ENCODE measurements at regions not wholly inside any gene's neighbourhood (a gene's known extent, or its start where the extent isn't known, plus 50 kb on each side); places are given as distances from the start of the nearest gene placed in this dataset.

GRCh38 chr2:240287496-240288086, 147.1 kb upstream of the OTOS start:
- no peak for DNase-seq

DNA sequence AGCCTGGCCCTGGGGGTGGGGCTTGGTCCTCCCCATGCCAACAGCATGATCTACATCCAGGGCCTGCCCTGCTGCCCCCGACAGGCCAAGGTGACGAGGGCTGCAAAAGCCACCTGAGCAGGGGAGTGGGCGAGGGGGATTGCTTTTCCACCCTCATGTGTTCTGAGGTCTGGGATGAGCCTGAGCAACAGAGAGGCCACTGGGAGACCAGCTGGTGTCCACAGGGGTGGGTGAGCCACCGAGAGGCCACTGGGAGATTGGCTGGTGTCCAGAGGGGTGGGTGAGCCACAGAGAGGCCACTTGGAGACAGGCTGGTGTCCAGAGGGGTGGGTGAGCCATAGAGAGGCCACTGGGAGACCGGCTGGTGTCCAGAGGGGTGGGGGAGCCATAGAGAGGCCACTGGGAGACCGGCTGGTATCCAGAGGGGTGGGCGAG, 147.4 kb upstream of the GPC1 start:
- no peak for DNase-seq

DNA sequence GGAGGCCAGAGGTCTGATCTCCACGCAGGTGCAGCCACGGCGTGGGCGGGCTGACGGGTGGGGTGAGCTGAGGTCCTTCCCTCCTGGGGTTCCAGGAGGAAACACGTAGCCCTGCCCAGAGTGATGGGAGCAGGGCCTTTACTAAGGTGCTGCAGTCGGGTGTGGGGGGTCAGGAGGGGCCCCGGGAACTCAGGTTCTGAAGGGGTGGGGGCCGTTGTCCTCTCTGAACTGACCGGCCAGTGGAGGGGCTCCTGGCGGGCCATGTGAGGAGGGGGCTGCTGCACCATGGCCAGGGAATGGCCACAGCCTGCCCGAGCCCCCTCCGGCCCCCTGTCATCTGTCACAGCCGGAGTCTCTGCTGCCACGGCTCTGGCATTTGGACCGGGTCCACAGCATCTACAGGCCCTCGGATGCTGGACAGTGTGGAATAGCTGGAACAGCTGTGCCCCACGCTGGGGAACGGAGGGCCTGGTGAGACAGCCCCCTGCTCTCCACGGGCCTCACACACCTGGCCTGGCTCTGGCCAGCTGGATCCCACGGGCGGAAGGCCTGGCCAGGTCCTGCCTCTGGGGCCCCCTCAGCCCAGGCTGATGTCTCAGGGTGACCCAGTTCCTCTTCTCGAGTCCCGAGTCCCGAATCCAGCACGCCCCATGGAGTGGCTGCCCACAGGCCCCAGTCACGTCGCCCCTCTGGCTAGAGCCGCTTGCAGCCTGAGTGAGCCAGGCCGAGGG, 145.6 kb upstream of the GPC1 start:
- DNase-seq: no peak

DNA sequence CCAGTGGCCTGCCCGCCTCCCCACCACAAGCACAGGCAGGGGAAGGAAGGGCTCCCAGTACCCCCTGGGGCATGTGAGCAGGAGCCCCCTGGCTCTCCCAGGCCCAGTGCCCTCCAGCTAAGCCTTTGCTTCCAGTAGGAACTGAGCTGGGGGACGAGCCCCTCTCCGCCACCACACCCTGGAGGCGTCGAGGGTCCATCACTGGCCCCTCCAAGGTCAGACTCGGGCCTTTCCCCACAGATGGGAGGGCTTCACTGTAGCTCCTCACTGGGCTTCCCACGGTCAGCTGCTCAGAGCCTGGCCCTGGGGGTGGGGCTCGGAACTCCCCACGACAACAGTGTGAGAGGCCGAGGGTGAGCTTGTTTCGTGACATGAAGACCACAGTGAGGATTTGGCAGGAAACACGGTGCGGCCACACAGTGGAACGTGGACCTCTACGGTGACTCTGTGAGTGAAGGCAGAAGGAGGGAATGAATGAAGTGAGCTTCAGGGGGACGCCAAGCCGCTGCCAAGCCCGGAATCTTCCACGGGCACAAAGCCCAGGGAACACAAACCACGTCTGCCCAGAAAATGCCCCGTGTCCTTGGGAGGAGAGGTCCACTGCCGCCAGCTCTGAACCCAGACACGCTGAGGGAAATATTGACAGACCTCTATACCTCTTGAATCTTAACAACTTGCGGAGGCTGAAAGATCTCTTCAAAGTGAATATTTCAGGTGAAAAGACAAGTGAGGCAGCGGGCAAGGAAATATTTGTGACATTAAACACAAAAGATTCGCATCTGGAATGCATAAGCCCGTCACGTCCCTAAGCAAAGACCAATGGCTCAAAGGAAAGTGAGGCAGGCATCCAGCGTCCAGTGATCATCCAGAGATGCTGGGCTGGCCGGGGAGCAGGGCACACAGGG, 144.8 kb upstream of the GPC1 start:
- no peak for DNase-seq

DNA sequence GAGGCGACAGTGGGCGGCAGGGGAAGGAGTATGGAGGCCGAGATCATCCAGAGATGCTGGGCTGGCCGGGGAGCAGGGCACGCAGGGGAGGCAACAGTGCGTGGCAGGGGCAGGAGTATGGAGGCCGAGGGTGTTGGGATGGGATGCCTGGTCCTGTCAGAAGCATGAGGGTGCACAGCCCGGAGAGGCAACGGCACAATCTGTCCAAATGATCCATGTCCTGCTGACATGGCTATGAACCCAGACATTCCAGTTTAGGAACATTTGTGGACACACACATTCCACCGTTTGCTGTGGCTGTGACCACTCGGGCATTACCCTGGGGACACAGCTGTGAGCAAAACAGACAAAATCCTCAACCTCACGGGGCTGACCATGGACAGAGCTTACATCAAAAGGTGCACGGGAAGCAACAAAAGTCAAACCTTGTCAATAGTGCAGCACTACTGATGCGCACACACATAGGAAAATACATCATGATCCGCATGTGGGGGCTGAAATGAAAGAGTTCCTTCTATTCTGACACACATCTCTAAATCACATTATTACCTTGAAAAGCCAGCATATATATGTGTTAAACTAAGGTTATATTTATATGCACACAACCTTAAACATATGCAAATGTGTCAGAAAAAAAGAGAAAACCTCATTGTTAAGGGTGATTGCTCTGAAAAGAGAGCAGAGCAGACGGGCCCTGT, 144.0 kb upstream of the GPC1 start:
- no peak for DNase-seq

- DNase-seq: no peak
Observed at GRCh38 chr2:240292035-240292574, 143.4 kb upstream of the GPC1 start.

GRCh38 chr2:240292619-240293525, 142.6 kb upstream of the GPC1 start:
- DNase-seq: no peak

DNA sequence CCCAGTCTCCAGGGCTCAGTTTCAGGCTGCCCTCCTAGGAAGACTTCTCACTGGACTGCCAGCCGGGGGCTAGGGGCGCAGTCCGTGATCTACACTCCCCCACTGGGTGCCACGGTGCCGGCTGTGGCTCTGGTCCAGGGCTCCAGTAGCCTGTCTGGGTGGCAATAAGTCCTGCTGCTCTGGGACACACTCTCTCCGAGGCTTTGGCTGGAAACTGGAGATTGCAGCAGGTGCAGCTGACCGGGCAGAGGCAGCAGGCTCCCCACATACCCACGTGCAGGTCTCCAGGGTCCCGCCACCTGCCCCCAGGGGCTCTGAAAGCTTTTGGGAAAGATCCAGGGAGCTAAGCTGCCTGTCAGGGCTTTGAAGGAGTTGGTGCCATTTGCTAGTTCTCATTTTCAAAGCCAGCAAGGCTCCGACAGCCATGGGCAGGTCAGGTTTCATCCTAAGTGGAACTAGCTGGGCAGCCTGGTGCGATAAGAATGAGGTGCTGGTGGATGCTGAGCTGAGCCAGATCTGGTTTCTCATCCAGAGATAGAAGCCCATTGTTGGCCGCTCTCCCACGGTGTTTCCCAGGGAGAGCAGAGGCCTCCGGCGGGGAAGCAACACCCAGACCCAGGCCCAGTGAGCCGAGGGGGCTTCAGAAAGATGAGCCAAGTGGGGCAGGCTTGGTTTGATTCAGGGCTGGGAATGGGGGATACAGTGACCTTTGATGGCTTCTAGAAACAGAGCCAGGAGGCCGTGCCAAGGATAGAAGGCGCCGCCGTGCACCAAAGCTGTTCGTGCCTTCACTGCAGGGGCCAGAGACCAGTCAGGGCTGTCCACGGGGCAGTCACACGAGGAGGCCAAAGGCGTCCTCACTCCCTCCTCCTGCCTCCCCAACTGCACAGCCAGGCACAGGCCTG, 141.7 kb upstream of the GPC1 start:
- no peak for DNase-seq

DNA sequence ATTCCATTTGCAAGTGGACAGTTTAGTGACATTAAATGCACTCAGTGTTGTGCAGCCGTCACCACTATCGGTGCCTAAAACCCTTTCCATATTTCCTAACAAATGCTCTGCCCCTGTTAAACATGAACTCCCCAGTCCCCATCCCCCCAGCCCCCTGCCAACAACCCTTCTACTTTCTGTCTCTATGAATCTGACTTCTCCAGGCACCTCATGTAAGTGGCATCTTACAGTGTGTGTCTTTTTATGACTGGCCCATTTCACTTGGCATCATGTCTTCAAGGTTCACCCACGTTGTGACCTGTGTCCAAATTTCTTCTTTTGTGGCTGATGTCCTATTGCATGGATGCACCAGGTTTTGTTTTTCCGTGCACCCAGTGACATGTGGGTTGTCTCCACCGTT, 140.9 kb upstream of the GPC1 start:
- no peak for DNase-seq

GRCh38 chr2:240295256-240296103, 140.0 kb upstream of the GPC1 start:
- DNase-seq: no peak

DNA sequence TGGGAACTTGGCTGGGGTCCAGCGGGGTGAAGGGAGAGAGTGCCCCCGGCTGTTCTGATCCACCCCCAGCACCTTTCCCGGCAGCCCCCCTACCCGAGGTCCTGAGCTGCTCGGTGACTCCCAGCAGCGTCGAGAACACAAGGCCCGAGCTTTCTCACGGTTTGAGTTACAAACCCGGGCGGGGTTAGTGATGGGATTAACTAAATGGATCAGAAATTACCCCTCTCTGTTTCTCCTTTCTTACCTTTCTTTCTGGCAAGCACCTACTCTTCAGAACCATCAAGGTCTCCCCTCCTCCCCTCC, 139.4 kb upstream of the GPC1 start:
- no peak for DNase-seq

- DNase-seq: no peak
Observed at GRCh38 chr2:240296476-240297255, 138.8 kb upstream of the GPC1 start.

GRCh38 chr2:240297256-240298116, 138.0 kb upstream of the GPC1 start:
- DNase-seq: no peak

DNA sequence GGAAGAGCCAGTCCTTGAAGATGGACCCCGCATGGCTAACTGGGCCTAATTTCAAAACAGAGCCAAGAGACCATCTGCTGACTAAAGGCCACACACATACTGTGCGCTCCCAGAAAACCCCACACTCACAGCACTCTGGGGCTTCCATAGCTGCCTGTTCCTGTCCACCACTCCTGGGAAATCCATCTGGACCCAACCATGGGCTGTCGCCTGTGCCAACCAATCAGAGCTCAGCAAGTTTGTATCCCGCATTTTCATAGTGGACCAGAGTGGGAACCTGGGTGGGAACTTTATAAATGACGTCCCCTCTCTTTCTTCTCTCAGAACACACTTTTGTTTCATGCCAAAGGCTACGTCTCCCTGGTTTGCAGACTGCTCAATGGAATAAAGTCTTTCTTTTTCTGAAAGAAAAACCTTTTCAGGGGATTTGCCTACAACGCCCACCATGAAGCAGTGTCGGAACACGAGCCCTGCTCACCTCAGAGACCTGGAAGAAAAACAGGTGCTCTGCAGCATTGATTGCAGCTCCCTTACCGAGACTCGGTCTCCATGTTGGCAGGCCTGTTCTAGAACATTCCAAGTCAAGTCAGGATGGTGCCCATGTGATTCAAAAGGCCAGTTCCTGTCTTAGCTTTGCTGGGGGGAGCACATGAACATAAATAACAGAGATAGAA, 137.2 kb upstream of the GPC1 start:
- DNase-seq: no peak

DNA sequence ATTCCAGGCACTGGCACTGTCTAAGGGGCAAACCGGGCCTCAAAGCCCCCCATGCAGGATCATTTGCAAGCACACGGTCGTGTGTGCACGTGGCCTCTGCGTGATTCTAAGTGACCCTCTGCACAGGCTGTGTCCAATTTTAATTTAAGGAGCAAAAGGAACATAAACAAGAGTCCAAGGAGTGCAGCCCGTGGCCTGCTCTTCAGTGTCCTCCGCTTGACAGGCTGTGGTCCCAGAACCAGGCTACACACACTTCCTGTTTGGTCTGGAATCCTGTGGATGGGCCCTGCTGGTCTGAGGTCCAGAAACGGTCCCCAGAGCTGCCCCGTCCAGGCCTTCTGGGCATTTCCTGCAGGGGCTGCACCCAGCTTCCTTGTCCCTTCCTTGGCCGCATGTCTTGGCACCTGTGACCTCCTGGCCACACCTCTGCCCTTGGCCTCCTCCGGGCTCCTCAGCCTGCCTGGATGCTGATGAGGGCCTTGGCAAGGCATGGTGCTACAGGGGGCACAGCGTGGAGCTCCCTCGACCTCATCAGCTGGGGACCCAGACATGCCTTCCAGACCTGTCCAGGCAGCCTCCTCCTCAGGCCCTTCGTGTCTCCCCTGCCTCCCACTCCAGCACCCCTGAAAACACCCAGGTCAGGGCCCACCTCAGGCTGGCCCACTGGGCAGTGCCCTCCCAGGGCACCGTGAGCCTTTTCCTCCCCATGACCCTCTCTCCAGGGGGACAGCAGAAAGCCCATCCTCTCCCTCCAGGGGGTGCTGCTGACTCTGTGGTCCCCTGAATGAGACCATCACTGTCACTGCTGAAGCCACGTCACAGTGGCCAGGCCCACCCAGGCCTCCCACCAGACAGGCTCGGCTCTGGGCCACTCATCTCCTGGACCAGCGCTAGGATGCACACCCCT, 136.4 kb upstream of the GPC1 start:
- DNase-seq: no peak

DNA sequence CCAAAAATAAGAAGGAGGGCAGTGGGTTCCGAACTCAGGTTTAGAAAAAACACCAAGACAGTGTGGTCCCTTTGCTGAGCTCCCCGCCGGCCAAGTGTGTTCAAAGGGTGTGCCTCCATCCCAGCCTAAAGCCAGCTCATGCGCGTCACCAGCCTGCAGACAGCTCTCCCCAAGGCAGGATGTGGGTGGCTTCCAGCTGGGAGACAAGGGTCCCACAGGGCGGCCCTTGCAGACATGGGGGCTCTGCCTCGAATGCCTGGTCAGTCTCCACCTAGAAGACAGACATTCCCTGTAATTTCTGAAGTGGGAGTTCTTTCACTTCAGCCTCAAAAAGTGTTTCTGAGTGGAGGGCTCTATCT, 135.8 kb upstream of the GPC1 start:
- DNase-seq: no peak
